ENCODE measurements at regions not wholly inside any gene's neighbourhood (a gene's known extent, or its start where the extent isn't known, plus 50 kb on each side); places are given as distances from the start of the nearest gene placed in this dataset.
A peak's percentile ranks its signal among the peaks of the same experiment; 100 is the strongest.

GRCh38 chr12:105820429-105821125 lies 318.2 kb downstream of the NUAK1 start:
- DNase-seq (ENCODE audit: low read depth in 2 of 2) = peak; percentile 52 to 86
- no peak overlapping the region for H3K4me3 ChIP-seq (replicated peaks in 1 of 4; ENCODE audit: control extremely low read depth in 1 of 4, insufficient read depth in 1 of 4, low read depth in 3 of 4, low read length in 4 of 4)

GRCh38 chr12:105822131-105823105 lies 316.3 kb downstream of the NUAK1 start:
- Histone ChIP-seq H4K20me1 (ENCODE audit: control insufficient read depth, extremely low read depth, insufficient read depth, low read length) (no peaks in the 10 kb centered on the region), H3K4me1 (ENCODE audit: control insufficient read depth, extremely low read depth, insufficient read depth, low read length) (no peaks in the 10 kb centered on the region), H3K9ac (ENCODE audit: insufficient read depth, low read length) (no peak overlapping the region), H3K79me2 (ENCODE audit: control insufficient read depth, insufficient read depth, low read length) (no peaks in the 10 kb centered on the region), H3K36me3 (ENCODE audit: control insufficient read depth, insufficient read depth, low read length) (no peaks in the 10 kb centered on the region), H3K9me3 (ENCODE audit: control insufficient read depth, insufficient read depth, low read depth, low read length) (no peaks in the 10 kb centered on the region), H3K4me2 (ENCODE audit: extremely low read depth, insufficient read depth, low read length) (no peak overlapping the region), H3K27ac (ENCODE audit: insufficient read depth, low read length) (no peak overlapping the region), H3K4me3 (replicated peaks in 1 of 4; ENCODE audit: control extremely low read depth in 1 of 4, insufficient read depth in 1 of 4, low read depth in 3 of 4, low read length in 4 of 4) (no peak overlapping the region), H3K27me3 (ENCODE audit: control insufficient read depth, insufficient read depth, low read length) (no peaks in the 10 kb centered on the region), H2AFZ (ENCODE audit: low read length) (no peak overlapping the region)
- DNase-seq (ENCODE audit: low read depth in 2 of 2) = peak in 1 of 2 donors; percentile 85
- TF ChIP-seq CTCF (conservative IDR thresholded peaks at IDR 0.05 in 1 of 2, IDR thresholded peaks at IDR 0.05 in 1 of 2; ENCODE audit: low read depth in 1 of 2, low read length in 2 of 2) (no peak), EZH2 (IDR thresholded peaks at IDR 0.05; ENCODE audit: low read length, missing control alignments) (no peak)

More at GRCh38 chr12:105820429-105821125, 318.2 kb downstream of the NUAK1 start:
- H3K9me3 ChIP-seq (ENCODE audit: control insufficient read depth, insufficient read depth, low read depth, low read length) = no peaks in the 10 kb centered on the region
- H3K4me1 ChIP-seq (ENCODE audit: control insufficient read depth, extremely low read depth, insufficient read depth, low read length) = no peaks in the 10 kb centered on the region
- H3K4me2 ChIP-seq (ENCODE audit: extremely low read depth, insufficient read depth, low read length) = no peak overlapping the region
- no peaks in the 10 kb centered on the region for H4K20me1 ChIP-seq (ENCODE audit: control insufficient read depth, extremely low read depth, insufficient read depth, low read length)
- no peaks in the 10 kb centered on the region for H3K27me3 ChIP-seq (ENCODE audit: control insufficient read depth, insufficient read depth, low read length)
- no peak for TF ChIP-seq EZH2 (IDR thresholded peaks at IDR 0.05; ENCODE audit: low read length, missing control alignments)
- no peak for TF ChIP-seq CTCF (conservative IDR thresholded peaks at IDR 0.05 in 1 of 2, IDR thresholded peaks at IDR 0.05 in 1 of 2; ENCODE audit: low read depth in 1 of 2, low read length in 2 of 2)
- H3K79me2 ChIP-seq (ENCODE audit: control insufficient read depth, insufficient read depth, low read length) = no peaks in the 10 kb centered on the region
- no peak overlapping the region for H2AFZ ChIP-seq (ENCODE audit: low read length)
- H3K9ac ChIP-seq (ENCODE audit: insufficient read depth, low read length) = no peak overlapping the region
- H3K27ac ChIP-seq (ENCODE audit: insufficient read depth, low read length) = no peak overlapping the region
- no peaks in the 10 kb centered on the region for H3K36me3 ChIP-seq (ENCODE audit: control insufficient read depth, insufficient read depth, low read length)

- Histone ChIP-seq H3K27me3 (ENCODE audit: control insufficient read depth, insufficient read depth, low read length) (no peaks in the 10 kb centered on the region), H3K27ac (ENCODE audit: insufficient read depth, low read length) (no peak overlapping the region), H3K9ac (ENCODE audit: insufficient read depth, low read length) (no peak overlapping the region), H2AFZ (ENCODE audit: low read length) (no peak overlapping the region), H3K9me3 (ENCODE audit: control insufficient read depth, insufficient read depth, low read depth, low read length) (no peaks in the 10 kb centered on the region), H3K4me1 (ENCODE audit: control insufficient read depth, extremely low read depth, insufficient read depth, low read length) (no peaks in the 10 kb centered on the region), H3K4me2 (ENCODE audit: extremely low read depth, insufficient read depth, low read length) (no peak overlapping the region), H4K20me1 (ENCODE audit: control insufficient read depth, extremely low read depth, insufficient read depth, low read length) (no peaks in the 10 kb centered on the region), H3K4me3 (replicated peaks in 1 of 4; ENCODE audit: control extremely low read depth in 1 of 4, insufficient read depth in 1 of 4, low read depth in 3 of 4, low read length in 4 of 4) (no peak overlapping the region), H3K36me3 (ENCODE audit: control insufficient read depth, insufficient read depth, low read length) (no peaks in the 10 kb centered on the region), H3K79me2 (ENCODE audit: control insufficient read depth, insufficient read depth, low read length) (no peaks in the 10 kb centered on the region)
- DNase-seq (ENCODE audit: low read depth in 2 of 2) = no peak
- TF ChIP-seq EZH2 (IDR thresholded peaks at IDR 0.05; ENCODE audit: low read length, missing control alignments) (no peak), CTCF (conservative IDR thresholded peaks at IDR 0.05 in 1 of 2, IDR thresholded peaks at IDR 0.05 in 1 of 2; ENCODE audit: low read depth in 1 of 2, low read length in 2 of 2) (no peak)
Measured at GRCh38 chr12:105823810-105824209, 314.9 kb downstream of the NUAK1 start.

All from fibroblast of lung (primary cell).